ENCODE measurements at regions not wholly inside any gene's neighbourhood (a gene's known extent, or its start where the extent isn't known, plus 50 kb on each side); places are given as distances from the start of the nearest gene placed in this dataset.

- peak; percentile 75 for TF ChIP-seq CTCF (IDR thresholded peaks at IDR 0.05; ENCODE audit: low read depth, low read length)
- TF ChIP-seq MAX (IDR thresholded peaks at IDR 0.05; ENCODE audit: low read depth, low read length), result peak; percentile 94
These were observed 178.4 kb downstream of the FGF9 start for GRCh38 chr13:21849323-21849722.
